HG03039 (cell line): ENCODE measurements at regions not wholly inside any gene's neighbourhood (a gene's known extent, or its start where the extent isn't known, plus 50 kb on each side); places are given as distances from the start of the nearest gene placed in this dataset.
"Not testable (repeated sequence)": the region's sequence is repeated elsewhere in the genome, so short reads cannot be mapped to it uniquely, and the experiment has no call there.

Experiments
- ATAC-seq: cut with Tn5 transposase; IDR thresholded peaks from one replicate; pipeline ENCODE4 v1.9.1; 2021; ENCODE audit warnings: mild to moderate bottlenecking, moderate library complexity; ENCODE audit not compliant: unreplicated experiment

- not testable (repeated sequence) for ATAC-seq
These were observed 118.3 kb downstream of the LRRC37A3 start for GRCh38 chr17:64800987-64801386.

GRCh38 chr17:64800361-64800895 is 118.8 kb downstream of the LRRC37A3 start:
- not testable (repeated sequence) for ATAC-seq

GRCh38 chr17:64799543-64800188 is 119.6 kb downstream of the LRRC37A3 start:
- not testable (repeated sequence) for ATAC-seq

DNA sequence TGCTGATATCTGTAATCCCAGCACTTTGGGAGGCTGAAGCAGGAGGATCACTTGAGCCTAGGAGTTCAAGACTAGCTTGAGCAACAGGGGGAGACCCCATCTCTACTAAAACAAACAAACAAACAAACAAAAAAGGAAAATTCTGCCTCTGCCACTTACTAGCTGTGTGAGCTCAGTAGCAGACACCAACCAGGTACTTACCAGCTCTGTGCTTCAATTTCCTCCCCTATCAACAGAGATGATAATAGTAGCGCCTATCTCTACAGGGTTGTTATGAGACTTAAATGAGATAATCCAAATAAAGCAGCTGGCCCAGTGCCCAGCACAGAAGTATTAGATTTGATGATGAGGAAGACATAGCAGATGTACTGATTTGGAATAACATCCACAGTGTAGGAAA is 120.3 kb downstream of the LRRC37A3 start:
- ATAC-seq = not testable (repeated sequence)

DNA sequence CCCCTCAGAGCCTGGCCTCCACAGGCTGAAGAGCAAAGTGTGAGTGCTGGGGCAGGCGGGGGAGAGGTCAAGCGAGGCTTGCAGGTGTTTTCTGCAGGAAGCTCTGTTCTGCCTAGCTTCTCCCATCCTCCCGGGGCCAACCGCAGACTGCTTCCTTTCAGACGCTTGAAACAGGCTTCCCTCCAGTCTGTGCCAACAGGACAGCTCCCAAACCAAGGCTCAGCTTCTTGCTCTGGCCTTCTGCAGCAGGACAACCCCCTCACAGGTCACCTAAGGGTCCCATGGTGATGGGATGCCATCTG is 120.8 kb downstream of the LRRC37A3 start:
- ATAC-seq = not testable (repeated sequence)

- not testable (repeated sequence) for ATAC-seq
These were observed 121.4 kb downstream of the LRRC37A3 start for GRCh38 chr17:64797746-64798488.

- ATAC-seq = not testable (repeated sequence)
These were observed 123.9 kb downstream of the LRRC37A3 start for GRCh38 chr17:64795342-64795741.

DNA sequence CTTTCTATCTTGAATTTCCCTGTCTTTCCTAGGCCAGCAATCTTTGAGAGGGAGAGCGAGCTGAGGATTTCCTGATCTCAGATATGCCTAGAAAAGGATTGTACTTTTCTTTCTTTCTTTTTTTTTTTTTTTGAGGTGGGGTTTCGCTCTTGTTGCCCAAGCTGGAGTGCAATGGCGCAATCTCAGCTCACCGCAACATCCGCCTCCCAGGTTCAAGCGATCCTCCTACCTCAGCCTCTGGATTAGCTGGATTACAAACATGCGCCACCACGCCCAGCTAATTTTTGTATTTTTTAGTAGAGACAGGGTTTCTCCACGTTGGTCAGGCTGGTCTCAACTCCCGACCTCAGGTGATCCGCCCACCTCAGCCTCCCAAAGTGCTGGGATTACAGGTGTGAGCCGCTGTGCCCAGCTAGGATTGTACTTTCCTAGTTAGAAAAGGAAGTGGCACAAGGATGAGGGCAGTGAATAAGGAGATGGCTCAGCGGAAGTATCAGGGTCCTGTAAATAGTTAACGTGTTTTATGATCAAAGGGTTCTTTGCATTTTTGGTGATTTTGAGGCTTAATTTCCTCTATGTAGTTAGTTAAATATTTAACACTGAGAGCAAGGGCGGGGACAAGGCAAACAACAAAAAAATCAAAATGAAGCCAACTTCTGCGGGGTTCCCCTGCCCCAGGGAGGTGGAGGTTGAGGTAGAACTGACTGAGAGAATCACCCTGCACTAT is 124.6 kb downstream of the LRRC37A3 start:
- not testable (repeated sequence) for ATAC-seq

GRCh38 chr17:64794113-64794512 is 125.2 kb downstream of the LRRC37A3 start:
- ATAC-seq = not testable (repeated sequence)

GRCh38 chr17:64792793-64793575 is 126.3 kb downstream of the LRRC37A3 start:
- ATAC-seq = not testable (repeated sequence)

GRCh38 chr17:64792276-64792675 is 127.0 kb downstream of the LRRC37A3 start:
- ATAC-seq = not testable (repeated sequence)

- ATAC-seq = not testable (repeated sequence)
These were observed 127.6 kb downstream of the LRRC37A3 start for GRCh38 chr17:64791691-64792090.

DNA sequence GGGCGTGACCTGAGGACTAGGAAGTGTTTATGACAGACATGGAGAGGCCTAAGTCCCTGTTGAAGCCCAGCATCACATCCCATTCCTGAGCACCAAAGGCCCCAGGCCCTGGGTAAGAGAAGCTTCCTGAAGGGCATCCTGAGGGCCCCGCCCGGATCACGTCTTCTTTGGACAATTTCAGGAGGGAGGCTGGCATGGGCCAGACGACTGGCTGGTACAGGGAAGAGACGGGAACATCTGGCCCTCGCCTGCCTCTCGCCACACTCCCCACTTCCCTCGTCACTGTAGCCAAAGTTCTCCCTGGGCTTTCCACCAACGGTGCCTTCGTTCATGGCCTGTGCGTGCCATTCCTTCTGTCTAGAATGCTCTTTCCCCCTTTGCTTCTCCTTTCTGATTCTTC is 128.1 kb downstream of the LRRC37A3 start:
- not testable (repeated sequence) for ATAC-seq

DNA sequence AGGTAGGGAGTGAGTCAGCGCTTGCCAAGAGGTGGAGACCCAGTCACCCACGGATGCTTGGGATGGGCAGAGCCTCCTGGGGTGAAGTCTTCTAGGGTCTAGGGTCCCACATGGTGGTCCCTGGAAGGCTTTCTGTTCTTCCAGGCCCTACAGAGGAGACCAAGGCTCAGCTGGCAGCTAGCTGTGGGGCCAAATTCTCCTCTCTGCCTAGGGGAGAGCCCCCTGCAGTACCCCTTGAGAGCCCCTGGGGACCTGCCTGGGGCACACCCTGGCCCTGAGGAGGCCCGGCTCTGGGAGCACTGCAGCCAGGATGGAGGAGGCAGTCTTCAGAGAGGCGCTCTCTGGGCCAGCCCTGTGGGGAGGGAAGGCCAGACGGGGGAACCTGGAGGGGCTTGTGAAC is 128.6 kb upstream of the SMURF2 start:
- not testable (repeated sequence) for ATAC-seq

DNA sequence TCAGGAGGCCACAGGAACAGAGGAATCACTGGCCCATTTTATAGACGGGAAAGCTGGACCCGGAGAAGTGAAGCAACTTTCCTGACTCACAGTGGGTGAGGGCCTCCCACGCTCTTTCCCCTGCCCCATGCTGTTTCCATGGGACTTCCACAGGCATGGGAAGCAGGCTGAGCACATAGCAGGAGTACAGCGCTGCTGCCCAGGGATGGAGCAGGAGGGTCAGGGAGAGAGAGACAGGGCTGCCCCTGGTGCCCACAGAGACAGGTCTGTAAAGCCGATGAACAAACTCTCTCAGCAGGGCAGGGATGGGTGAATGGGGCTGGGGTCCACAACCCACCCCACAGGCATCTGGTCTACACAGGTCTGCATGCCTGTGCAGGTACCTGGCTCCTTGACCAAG is 128.1 kb upstream of the SMURF2 start:
- ATAC-seq = not testable (repeated sequence)

DNA sequence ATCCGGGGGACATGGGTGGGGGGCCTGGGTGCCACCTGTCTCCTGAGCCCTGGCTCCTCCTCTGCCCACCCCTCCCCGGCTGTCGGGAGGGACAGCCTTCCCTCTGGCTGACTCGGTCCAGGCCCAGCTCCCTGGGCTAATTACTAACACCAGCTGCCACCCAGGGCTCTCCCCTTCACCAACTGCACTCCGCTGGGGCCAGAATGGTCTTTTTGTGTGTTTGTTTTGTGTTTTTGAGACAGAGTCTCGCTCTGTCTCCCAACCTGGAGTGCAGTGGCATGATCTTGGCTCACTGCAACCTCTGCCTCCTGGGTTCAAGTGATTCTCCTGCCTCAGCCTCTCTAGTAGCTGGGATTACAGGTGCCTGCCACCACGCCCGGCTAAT is 126.9 kb upstream of the SMURF2 start:
- ATAC-seq = not testable (repeated sequence)

- ATAC-seq = no peak
These were observed 126.4 kb upstream of the SMURF2 start for GRCh38 chr17:64788286-64789060.

GRCh38 chr17:64787921-64788271 is 125.8 kb upstream of the SMURF2 start:
- no peak for ATAC-seq

DNA sequence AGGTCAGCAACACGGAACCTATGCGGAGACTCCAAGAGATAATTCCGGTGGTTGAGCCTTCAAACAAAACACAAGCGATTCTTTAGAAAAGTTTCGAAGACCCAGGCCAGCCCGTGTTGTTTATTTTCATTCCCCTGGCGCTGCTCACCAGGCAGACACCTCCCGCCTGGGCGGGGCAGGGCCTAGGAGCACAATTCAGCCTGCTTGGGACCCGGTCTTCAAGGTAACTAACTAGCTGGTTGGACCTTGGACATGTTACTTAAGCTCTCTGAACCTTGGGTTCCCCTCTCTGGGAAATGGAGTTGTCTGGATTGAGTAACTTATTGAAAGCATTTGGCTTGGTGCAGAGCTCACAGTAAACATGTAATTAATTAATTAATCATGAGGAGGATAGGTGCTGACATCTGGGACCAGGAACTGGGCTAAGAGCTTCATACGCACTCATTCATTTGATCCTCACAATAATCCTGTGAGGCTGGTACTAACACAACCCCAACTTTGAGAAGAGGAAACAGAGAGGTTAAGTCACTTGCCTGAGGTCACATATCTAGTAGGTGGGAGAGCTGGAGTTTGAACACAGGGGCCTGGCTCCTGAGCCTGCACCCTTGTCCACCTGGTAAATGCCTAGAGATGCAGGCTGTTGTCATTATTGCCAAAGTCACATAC is 125.3 kb upstream of the SMURF2 start:
- ATAC-seq = no peak

GRCh38 chr17:64786337-64786736 is 124.2 kb upstream of the SMURF2 start:
- no peak for ATAC-seq
